ENCODE measurements at regions not wholly inside any gene's neighbourhood (a gene's known extent, or its start where the extent isn't known, plus 50 kb on each side); places are given as distances from the start of the nearest gene placed in this dataset.
"Not testable (repeated sequence)": the region's sequence is repeated elsewhere in the genome, so short reads cannot be mapped to it uniquely, and the experiment has no call there.

- peak; percentile 29 for DNase-seq
These were observed 64.0 kb upstream of the RASGRF1 start for GRCh38 chr15:79154483-79155135.

GRCh38 chr15:79144290-79144689 lies 53.7 kb upstream of the RASGRF1 start:
- DNase-seq, result not testable (repeated sequence)

GRCh38 chr15:79140846-79141570 lies 50.4 kb upstream of the RASGRF1 start:
- no peak for DNase-seq

Measured in right hindlimb (tissue), 1 donor.